HAP-1 (cell line): ENCODE measurements at regions not wholly inside any gene's neighbourhood (a gene's known extent, or its start where the extent isn't known, plus 50 kb on each side); places are given as distances from the start of the nearest gene placed in this dataset.

Experiments used
- DNase-seq, 2 experiments: peaks; one replicate each; pipeline ENCODE4 v3.0.0-alpha.2; 2016 to 2020; ENCODE audit warnings: low spot score in 2 of 2
- H3K27me3 ChIP-seq: fragments of 250-450 bp; sonication (Bioruptor Pico); 2 replicates; pipeline ENCODE4 v1.5.1; 2020; ENCODE audit warnings: low read depth, mild to moderate bottlenecking, moderate library complexity
- H3K36me3 ChIP-seq: fragments of 250-450 bp; sonication (Bioruptor Pico); replicated peaks from 2 replicates; pipeline ENCODE4 v1.5.1; 2020; ENCODE audit warnings: mild to moderate bottlenecking
- H3K4me1 ChIP-seq: fragments of 250-450 bp; sonication (Bioruptor Pico); 2 replicates; pipeline ENCODE4 v1.5.1; 2020; ENCODE audit warnings: mild to moderate bottlenecking
- H3K4me3 ChIP-seq: fragments of 250-450 bp; sonication (Bioruptor Pico); 2 replicates; pipeline ENCODE4 v1.5.1; 2020; ENCODE audit warnings: mild to moderate bottlenecking, moderate library complexity
- H3K9me3 ChIP-seq: fragments of 250-450 bp; sonication (Bioruptor Pico); 2 replicates; pipeline ENCODE4 v1.5.1; 2020; ENCODE audit warnings: mild to moderate bottlenecking, moderate library complexity
- in situ Hi-C: fragments of 300-500 bp; cut with MboI; formaldehyde crosslinking; loops from 3 replicates; pipeline ENCODE4 v1.14.3; 2020; ENCODE audit warnings: low sequenced_read_pairs, inconsistent platforms, mixed read lengths

- no peak for DNase-seq
- Histone ChIP-seq H3K9me3 (no peaks in the 10 kb centered on the region), H3K27me3 (no peaks in the 10 kb centered on the region), H3K4me1 (no peaks in the 10 kb centered on the region), H3K4me3 (no peak overlapping the region), H3K36me3 (no peaks in the 10 kb centered on the region)
- in situ Hi-C loops = no loop called here
Measured at GRCh38 chr10:43940898-43941837, 292.5 kb upstream of the ZNF32 start.

GRCh38 chr10:43939939-43940820 lies 291.5 kb upstream of the ZNF32 start:
- in situ Hi-C loops = no loop called here
- Histone ChIP-seq H3K9me3 (no peaks in the 10 kb centered on the region), H3K4me3 (no peak overlapping the region), H3K4me1 (no peaks in the 10 kb centered on the region), H3K27me3 (no peaks in the 10 kb centered on the region), H3K36me3 (no peaks in the 10 kb centered on the region)
- no peak for DNase-seq

GRCh38 chr10:43939389-43939938 lies 290.8 kb upstream of the ZNF32 start:
- DNase-seq = no peak
- in situ Hi-C loops = no loop called here
- no peaks in the 10 kb centered on the region for H3K36me3 ChIP-seq

DNA sequence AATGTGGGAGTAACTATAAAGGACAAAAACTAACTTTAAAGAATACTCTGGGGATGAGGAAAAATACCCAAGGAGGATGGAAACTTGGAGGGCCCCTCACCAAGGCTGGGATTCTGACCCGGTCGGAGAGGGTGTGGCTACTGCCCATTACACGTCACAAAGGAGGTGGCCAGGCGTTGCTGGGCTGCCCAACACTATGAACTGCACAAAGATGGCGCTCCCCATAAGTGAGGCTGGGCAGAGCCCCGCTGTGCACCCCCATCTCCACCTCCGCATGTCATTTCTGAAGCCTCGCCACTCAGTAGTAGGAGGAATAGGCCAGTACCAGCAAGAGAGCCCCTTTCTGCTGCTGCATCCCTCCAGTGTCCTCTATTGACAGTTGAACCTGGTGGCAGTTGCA lies 290.1 kb upstream of the ZNF32 start:
- Histone ChIP-seq H3K4me1 (no peaks in the 10 kb centered on the region), H3K4me3 (no peak overlapping the region), H3K9me3 (no peaks in the 10 kb centered on the region), H3K27me3 (no peaks in the 10 kb centered on the region), H3K36me3 (no peaks in the 10 kb centered on the region)
- in situ Hi-C loops = no loop called here
- no peak for DNase-seq

More at GRCh38 chr10:43939389-43939938, 290.8 kb upstream of the ZNF32 start:
- no peaks in the 10 kb centered on the region for H3K27me3 ChIP-seq
- H3K4me3 ChIP-seq = no peak overlapping the region
- no peaks in the 10 kb centered on the region for H3K4me1 ChIP-seq
- H3K9me3 ChIP-seq = no peaks in the 10 kb centered on the region

GRCh38 chr10:43931308-43931930 lies 282.7 kb upstream of the ZNF32 start:
- no peaks in the 10 kb centered on the region; the same call in 1 of the 2 replicates for H3K9me3 ChIP-seq
- H3K27me3 ChIP-seq = no peaks in the 10 kb centered on the region
- no peak overlapping the region for H3K4me3 ChIP-seq
- no peak for DNase-seq
- H3K36me3 ChIP-seq = no peaks in the 10 kb centered on the region
- in situ Hi-C loops = no loop called here
- H3K4me1 ChIP-seq = no peaks in the 10 kb centered on the region

DNA sequence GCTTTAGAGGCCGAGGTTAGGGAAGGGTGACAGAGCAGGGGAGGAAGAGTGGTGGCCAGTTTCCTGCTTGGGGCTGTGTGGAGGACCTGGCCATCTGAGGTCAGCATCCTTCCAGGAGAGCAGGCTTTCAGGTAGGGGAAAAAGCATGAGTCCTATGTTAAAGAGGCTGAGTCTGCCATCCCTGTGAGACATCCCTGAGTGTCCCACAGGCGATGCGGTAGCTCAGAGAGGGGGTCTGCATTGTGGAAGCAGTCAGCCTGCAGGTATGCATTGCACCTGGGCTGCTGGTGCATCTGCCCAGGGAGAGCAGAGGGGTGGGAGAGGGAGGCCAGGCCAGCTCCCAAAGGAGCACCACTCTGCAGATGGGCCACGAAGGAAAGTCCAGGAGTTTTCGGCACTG lies 282.1 kb upstream of the ZNF32 start:
- Histone ChIP-seq H3K4me3 (no peak overlapping the region), H3K9me3 (no peaks in the 10 kb centered on the region; the same call in 1 of the 2 replicates), H3K27me3 (no peaks in the 10 kb centered on the region), H3K4me1 (no peaks in the 10 kb centered on the region), H3K36me3 (no peaks in the 10 kb centered on the region)
- in situ Hi-C loops = no loop called here
- no peak for DNase-seq

- no peaks in the 10 kb centered on the region; the same call in 1 of the 2 replicates for H3K9me3 ChIP-seq
- no peaks in the 10 kb centered on the region for H3K4me1 ChIP-seq
- no peaks in the 10 kb centered on the region for H3K36me3 ChIP-seq
- no peaks in the 10 kb centered on the region for H3K27me3 ChIP-seq
- in situ Hi-C loops = no loop called here
- DNase-seq = no peak
- no peak overlapping the region for H3K4me3 ChIP-seq
Measured at GRCh38 chr10:43930243-43930642, 281.6 kb upstream of the ZNF32 start.

DNA sequence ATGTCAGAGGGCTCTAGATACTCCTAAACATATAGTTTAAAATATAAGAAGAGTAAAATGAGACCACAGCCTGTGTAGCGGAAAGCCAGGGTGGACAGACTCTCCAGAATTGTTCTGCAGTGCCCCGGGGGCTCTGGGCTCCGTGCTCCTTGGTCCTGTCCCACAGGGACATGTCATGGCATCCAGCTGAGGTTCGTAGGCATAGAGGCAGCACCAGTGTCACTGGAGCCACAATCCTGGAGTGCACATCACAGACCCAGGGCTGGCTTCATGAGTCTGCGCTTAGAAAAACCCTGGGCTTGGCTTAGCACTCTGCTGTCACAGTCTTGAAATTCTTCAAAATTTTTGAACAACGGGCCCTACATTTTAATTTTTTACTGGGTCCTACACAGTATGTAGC lies 280.4 kb upstream of the ZNF32 start:
- H3K4me1 ChIP-seq = no peaks in the 10 kb centered on the region
- no peaks in the 10 kb centered on the region; the same call in 1 of the 2 replicates for H3K9me3 ChIP-seq
- in situ Hi-C loops = no loop called here
- no peaks in the 10 kb centered on the region for H3K27me3 ChIP-seq
- H3K4me3 ChIP-seq = no peak overlapping the region
- DNase-seq = no peak
- no peaks in the 10 kb centered on the region for H3K36me3 ChIP-seq

- H3K27me3 ChIP-seq = no peaks in the 10 kb centered on the region
- no peaks in the 10 kb centered on the region; the same call in 1 of the 2 replicates for H3K9me3 ChIP-seq
- H3K4me1 ChIP-seq = no peaks in the 10 kb centered on the region
- in situ Hi-C loops = no loop called here
- no peak overlapping the region for H3K4me3 ChIP-seq
- no peak for DNase-seq
- no peaks in the 10 kb centered on the region for H3K36me3 ChIP-seq
Measured at GRCh38 chr10:43928425-43928968, 279.8 kb upstream of the ZNF32 start.

GRCh38 chr10:43926875-43927406 lies 278.3 kb upstream of the ZNF32 start:
- Histone ChIP-seq H3K36me3 (no peaks in the 10 kb centered on the region), H3K27me3 (no peaks in the 10 kb centered on the region), H3K9me3 (no peaks in the 10 kb centered on the region; the same call in 1 of the 2 replicates), H3K4me1 (no peaks in the 10 kb centered on the region), H3K4me3 (no peak overlapping the region)
- no peak for DNase-seq
- in situ Hi-C loops = no loop called here

- H3K36me3 ChIP-seq = no peaks in the 10 kb centered on the region
- H3K27me3 ChIP-seq = no peaks in the 10 kb centered on the region
- in situ Hi-C loops = no loop called here
- DNase-seq = no peak
- H3K9me3 ChIP-seq = no peaks in the 10 kb centered on the region; the same call in 1 of the 2 replicates
- H3K4me1 ChIP-seq = no peaks in the 10 kb centered on the region
- H3K4me3 ChIP-seq = no peak overlapping the region
Measured at GRCh38 chr10:43926371-43926770, 277.7 kb upstream of the ZNF32 start.

DNA sequence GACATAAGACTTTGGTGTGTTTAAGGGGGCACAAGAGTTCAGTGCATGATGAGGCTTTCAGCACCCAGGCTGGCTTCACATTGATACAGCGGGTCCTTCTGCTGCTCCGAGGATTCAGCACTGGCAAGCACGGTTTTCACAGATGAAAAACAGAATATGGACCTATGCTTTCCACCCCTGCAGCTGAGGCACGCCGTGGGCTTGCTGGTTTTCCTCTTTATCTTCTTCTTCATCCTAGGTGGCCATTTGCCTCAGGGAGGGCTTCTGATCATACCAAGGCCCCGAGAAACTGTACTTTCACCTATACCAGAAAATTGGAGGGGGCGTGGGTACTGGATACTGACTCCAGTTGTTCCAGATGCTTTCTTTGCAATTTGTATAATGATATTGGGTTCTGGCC lies 277.1 kb upstream of the ZNF32 start:
- no peaks in the 10 kb centered on the region for H3K36me3 ChIP-seq
- no peaks in the 10 kb centered on the region for H3K4me1 ChIP-seq
- H3K4me3 ChIP-seq = no peak overlapping the region
- H3K9me3 ChIP-seq = no peaks in the 10 kb centered on the region; the same call in 1 of the 2 replicates
- no peak for DNase-seq
- no peaks in the 10 kb centered on the region for H3K27me3 ChIP-seq
- in situ Hi-C loops = no loop called here

- no peak for DNase-seq
- in situ Hi-C loops = no loop called here
- H3K4me3 ChIP-seq = no peak overlapping the region
- H3K36me3 ChIP-seq = no peaks in the 10 kb centered on the region
- H3K27me3 ChIP-seq = no peaks in the 10 kb centered on the region
- no peaks in the 10 kb centered on the region for H3K4me1 ChIP-seq
- H3K9me3 ChIP-seq = no peaks in the 10 kb centered on the region
Measured at GRCh38 chr10:43923328-43923727, 274.6 kb upstream of the ZNF32 start.
